Lower leg skin (tissue), 4 donors: ENCODE measurements at regions not wholly inside any gene's neighbourhood (a gene's known extent, or its start where the extent isn't known, plus 50 kb on each side); places are given as distances from the start of the nearest gene placed in this dataset.
A peak's percentile ranks its signal among the peaks of the same experiment; 100 is the strongest.

ENCODE experiments used
- DNase-seq, 2 donors: peaks; one replicate each; pipeline ENCODE4 v3.0.0-alpha.2; 2019; ENCODE audit warnings: low spot score in 2 of 2
- H3K4me3 ChIP-seq: fragments of 200-600 bp; sonication (generic); 2 replicates; pipeline ENCODE4 v1.5.1; 2017; ENCODE audit warnings: mild to moderate bottlenecking, low read depth; ENCODE audit not compliant: poor library complexity, severe bottlenecking
- POLR2A ChIP-seq, 2 donors: fragments of 450-650 bp; IDR thresholded peaks; one replicate each; pipeline ENCODE4 v1.6.1; 2016 to 2017; ENCODE audit warnings: antibody characterized with exemption in 2 of 2, mild to moderate bottlenecking in 1 of 2, moderate library complexity in 1 of 2
- WGBS, 2 donors: methylation state at CpG; one replicate each; pipeline ENCODE4 v1.1.5; 2018; 5-methylcytosine and 5-hydroxymethylcytosine counted together
- intact Hi-C: fragments of 100-400 bp; cut with DNase I; formaldehyde crosslinking; loops from one replicate; pipeline ENCODE4 v1.15.0; 2023; ENCODE audit warnings: low total_unique reads
- TF ChIP-seq, protein P1 (sequence below), 3 donors: fragments of 450-650 bp; IDR thresholded peaks; one replicate each; pipeline ENCODE4 v1.5.1; 2016; ENCODE audit warnings: antibody characterized with exemption in 3 of 3, mild to moderate bottlenecking in 3 of 3, moderate library complexity in 2 of 3

DNA sequence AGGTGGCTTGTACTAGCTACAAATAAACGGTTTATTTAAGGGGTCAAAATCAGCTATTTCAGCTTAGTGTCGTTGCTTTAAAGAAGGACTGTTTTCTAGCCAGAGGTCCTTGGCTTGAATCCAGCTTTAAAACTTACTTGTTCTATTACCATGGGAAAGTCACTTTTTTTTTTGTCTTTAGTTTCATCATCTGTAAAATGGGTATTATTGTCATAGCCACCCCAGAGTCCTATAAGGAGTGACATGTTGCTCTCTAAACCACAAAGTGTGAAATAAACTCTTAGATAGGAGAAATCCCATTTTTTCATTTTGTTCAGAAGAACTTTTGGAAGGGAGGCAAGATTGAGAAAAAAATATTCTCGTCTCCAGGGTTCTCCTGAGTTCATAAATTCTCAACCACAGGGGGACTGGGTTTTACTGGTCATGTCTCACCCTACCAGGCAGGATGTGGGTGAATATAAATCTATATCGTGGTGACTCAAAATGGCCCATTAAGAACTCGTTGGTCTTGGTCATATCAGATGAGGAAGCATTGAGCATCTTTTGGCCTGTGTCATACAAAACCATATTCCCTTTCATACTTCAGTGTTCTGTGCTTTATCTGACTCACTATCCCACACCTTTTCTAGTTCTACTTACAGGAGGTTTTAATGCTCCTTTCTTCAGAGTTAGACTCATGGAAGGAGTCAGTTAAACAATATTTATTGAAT lies 202.7 kb upstream of the NR3C1 start:
- H3K4me3 ChIP-seq: no peak overlapping the region
- TF ChIP-seq, protein P1, sequence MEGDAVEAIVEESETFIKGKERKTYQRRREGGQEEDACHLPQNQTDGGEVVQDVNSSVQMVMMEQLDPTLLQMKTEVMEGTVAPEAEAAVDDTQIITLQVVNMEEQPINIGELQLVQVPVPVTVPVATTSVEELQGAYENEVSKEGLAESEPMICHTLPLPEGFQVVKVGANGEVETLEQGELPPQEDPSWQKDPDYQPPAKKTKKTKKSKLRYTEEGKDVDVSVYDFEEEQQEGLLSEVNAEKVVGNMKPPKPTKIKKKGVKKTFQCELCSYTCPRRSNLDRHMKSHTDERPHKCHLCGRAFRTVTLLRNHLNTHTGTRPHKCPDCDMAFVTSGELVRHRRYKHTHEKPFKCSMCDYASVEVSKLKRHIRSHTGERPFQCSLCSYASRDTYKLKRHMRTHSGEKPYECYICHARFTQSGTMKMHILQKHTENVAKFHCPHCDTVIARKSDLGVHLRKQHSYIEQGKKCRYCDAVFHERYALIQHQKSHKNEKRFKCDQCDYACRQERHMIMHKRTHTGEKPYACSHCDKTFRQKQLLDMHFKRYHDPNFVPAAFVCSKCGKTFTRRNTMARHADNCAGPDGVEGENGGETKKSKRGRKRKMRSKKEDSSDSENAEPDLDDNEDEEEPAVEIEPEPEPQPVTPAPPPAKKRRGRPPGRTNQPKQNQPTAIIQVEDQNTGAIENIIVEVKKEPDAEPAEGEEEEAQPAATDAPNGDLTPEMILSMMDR (IDR thresholded peaks at IDR 0.05): no peak
- no peak for TF ChIP-seq POLR2A (IDR thresholded peaks at IDR 0.05)
- WGBS, 2 donors: 65 to 70% methylated on average over 5 of the region's 5 CpGs
- intact Hi-C loops: no loop called here
- no peak for DNase-seq

DNA sequence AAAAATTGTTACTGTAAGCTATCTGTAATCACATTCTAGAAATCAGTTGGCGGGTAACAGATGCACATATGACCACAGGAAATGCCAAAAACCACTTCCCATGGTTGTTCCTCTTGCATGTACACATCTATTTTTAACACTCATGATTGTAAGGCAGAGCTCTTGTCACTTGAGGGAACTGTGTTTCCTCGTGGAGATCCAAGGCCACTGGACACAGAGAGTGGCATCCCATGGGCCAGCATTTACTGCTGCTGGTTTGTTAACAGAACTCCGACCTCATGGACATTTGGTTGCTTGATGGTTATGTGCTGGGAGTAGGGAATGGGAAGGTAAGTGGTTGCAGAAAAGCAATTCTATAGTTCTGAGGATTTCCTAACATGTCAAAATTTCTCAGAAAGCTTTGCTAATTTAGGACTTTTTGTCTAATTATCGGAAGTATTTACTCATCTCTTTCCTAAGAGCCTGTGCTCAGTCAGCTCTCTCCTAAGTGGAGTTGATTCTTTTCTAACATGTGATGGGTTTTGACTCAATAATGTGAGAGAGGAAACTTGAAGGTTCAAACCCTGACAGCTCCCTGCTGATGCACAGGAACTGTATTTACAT lies 202.0 kb upstream of the NR3C1 start:
- TF ChIP-seq, protein P1 (IDR thresholded peaks at IDR 0.05): no peak
- no peak for TF ChIP-seq POLR2A (IDR thresholded peaks at IDR 0.05)
- peak in 1 of 2 donors; percentile 61 for DNase-seq
- WGBS, 2 donors: 67 to 69% methylated on average over 4 of the region's 4 CpGs
- intact Hi-C loops: no loop called here
- H3K4me3 ChIP-seq: no peak overlapping the region

DNA sequence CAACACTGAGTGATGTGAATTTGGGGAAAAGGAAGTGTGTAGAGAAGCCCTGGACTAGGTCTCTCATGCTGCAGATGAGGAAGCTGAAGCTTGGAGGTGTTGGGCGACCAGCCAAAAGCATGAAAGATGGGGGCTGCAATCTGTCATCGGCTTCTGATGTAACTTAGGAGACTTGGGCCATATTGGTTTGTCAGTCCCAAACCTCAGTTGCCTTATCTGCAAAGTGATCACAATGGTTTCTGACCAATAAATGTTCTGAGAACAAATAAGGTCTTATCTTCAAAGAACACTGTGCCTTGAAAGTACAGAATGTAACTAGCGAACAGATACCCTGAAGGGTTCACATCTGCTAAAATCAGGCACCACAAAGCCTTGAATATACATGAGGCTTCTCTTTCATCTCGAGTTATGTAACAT lies 198.4 kb upstream of the NR3C1 start:
- H3K4me3 ChIP-seq: no peak overlapping the region
- TF ChIP-seq POLR2A (IDR thresholded peaks at IDR 0.05): no peak
- TF ChIP-seq, protein P1 (IDR thresholded peaks at IDR 0.05): no peak
- peak in 1 of 2 donors; percentile 37 for DNase-seq
- 72 to 81% methylated on average over 4 of the region's 4 CpGs for WGBS, 2 donors
- intact Hi-C loops: no loop called here

DNA sequence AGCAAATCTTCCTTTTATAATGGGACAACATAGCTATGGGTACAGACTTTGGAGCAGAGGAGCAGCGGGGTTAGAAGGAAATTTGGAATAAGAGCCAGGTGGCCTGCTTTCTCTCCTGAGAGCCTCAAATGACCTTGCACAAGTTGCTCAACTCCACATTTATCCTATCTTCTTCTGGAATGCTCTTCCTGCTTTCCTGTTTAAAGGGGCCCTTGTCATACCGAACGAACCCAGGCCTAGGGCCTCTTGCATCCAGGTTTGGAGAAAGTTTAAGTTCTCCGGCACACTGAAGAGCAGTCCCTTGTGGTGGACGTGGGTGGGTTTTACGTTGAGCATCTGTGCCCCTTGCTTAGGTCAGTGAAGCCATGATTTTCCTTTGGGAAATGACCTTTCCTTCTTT lies 197.9 kb upstream of the NR3C1 start:
- 86 to 87% methylated on average over 6 of the region's 6 CpGs for WGBS, 2 donors
- intact Hi-C loops: no loop called here
- DNase-seq: no peak
- TF ChIP-seq, protein P1 (IDR thresholded peaks at IDR 0.05): no peak
- no peak for TF ChIP-seq POLR2A (IDR thresholded peaks at IDR 0.05)
- no peak overlapping the region for H3K4me3 ChIP-seq

DNA sequence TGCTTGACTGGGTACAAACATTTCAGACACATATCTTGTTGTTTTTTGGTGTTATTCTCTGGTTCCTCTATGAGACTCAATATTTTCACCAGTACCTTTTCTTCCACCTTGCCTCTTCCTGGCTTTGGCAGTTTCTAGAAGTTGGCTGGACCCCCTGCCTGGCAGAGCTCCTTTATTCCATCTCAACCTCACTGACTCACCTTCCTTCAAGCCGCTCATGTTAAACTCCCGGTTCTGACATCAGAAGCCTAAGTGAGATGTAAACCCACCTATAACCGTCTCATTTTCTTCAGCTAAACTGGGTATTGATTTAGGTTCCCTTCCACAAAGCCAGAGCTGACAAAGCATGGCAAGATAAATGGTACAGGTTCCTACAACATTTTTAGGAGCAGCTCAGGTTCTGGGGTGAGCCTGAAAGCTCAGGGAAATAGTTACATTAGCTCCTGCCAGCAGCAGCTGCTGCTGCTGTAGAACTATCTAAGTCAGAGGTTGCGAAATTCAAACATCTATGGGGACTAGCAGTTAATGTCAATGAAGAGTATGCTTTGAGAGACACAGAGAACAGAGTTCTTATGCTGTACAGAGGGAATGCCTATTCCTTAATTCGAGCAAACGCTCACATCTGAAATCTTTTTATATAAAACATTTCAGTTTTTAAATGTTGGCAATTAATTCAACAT lies 197.1 kb upstream of the NR3C1 start:
- intact Hi-C loops: no loop called here
- H3K4me3 ChIP-seq: no peak overlapping the region
- 79 to 87% methylated on average over 6 of the region's 6 CpGs for WGBS, 2 donors
- DNase-seq: no peak
- TF ChIP-seq POLR2A (IDR thresholded peaks at IDR 0.05): no peak
- TF ChIP-seq, protein P1 (IDR thresholded peaks at IDR 0.05): no peak
